NCI-H1930 (cell line): ENCODE measurements at regions not wholly inside any gene's neighbourhood (a gene's known extent, or its start where the extent isn't known, plus 50 kb on each side); places are given as distances from the start of the nearest gene placed in this dataset.
"Not testable (repeated sequence)": the region's sequence is repeated elsewhere in the genome, so short reads cannot be mapped to it uniquely, and the experiment has no call there.

Experiments
- DNase-seq, 2 experiments: peaks; one replicate each; lab custom pipeline; 2025; lab: John Stamatoyannopoulos, UW

GRCh38 chr9:38255599-38255998, 136.9 kb upstream of the ALDH1B1 start:
- DNase-seq, result no peak

GRCh38 chr9:38254756-38255155, 137.7 kb upstream of the ALDH1B1 start:
- no peak for DNase-seq

- DNase-seq, result no peak
Observed at GRCh38 chr9:38254151-38254550, 138.4 kb upstream of the ALDH1B1 start.

- no peak for DNase-seq
Observed at GRCh38 chr9:38253200-38253599, 139.3 kb upstream of the ALDH1B1 start.

GRCh38 chr9:38251036-38251860, 141.3 kb upstream of the ALDH1B1 start:
- DNase-seq, result no peak

- no peak for DNase-seq
Observed at GRCh38 chr9:38250279-38251035, 142.0 kb upstream of the ALDH1B1 start.

DNA sequence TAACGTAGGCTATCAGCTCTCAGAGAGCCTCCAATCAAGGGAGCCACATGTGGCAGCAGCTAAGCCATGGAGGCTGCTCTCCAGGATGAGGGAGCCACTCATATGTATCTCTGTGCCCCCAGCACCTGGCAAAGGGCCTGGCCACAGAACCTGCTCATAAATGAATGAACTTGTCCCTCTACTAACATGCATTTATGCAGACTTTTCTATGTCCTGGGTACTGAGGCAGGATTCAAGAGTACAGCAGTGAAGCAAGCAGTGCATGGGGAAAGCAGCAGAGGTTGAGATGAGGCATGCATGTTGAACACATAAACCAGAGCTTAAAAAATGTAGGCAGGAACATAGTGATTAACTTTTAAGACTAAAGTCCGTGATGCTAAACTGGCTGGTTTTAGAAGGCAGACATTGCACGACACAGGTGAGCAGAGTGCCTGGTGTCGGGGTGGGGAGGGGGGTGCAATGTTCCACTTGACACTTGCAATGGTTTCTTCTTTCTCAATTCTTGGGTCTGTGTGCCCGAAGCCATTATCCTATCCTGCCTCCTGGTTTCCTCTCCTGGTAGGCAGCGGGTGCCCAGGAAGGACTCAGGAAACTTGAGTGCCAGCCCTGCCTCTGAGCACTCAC, 142.8 kb upstream of the ALDH1B1 start:
- no peak for DNase-seq

GRCh38 chr9:38249049-38249448, 143.5 kb upstream of the ALDH1B1 start:
- DNase-seq, result no peak

DNA sequence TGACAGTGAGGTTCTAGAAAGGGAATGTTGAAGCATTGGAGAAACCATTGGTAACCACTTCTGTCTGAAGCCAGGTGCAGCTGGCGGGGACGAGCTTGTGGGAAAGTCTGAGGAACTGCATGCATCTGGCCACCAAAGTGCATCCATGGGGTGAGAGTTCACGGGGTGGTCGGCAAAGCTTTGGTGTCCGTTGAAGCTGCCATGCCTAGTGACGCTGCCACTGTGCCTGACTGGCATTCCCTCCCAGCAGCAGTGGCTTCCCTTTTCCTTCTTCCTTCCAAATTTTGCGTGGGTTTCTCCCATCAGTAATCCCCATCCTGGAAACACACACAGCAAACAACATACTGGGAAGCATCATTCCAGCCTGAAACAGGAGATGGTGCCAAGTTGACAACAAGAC, 145.7 kb upstream of the ALDH1B1 start:
- no peak for DNase-seq

- DNase-seq, result no peak
Observed at GRCh38 chr9:38244971-38245370, 147.5 kb upstream of the ALDH1B1 start.

DNA sequence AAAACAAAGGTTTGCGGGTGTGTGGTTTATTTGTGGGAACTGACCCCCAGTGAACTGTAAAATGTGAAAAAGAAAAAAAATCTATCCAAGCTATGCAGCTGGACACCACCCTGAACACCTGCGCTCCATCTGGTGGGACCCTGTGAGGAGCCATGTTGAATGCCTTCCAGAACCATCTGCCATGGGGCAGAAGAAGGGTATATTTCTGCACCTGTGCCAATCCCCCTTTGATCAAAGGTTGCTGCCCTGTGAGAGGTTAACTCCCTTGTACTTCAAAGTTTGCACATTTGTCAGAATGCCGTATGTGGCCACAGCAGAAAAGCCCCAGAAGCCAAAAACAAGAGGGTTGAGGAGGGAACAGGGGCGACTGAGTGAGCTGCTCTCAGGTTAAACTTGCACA, 148.5 kb upstream of the ALDH1B1 start:
- DNase-seq, result no peak

DNA sequence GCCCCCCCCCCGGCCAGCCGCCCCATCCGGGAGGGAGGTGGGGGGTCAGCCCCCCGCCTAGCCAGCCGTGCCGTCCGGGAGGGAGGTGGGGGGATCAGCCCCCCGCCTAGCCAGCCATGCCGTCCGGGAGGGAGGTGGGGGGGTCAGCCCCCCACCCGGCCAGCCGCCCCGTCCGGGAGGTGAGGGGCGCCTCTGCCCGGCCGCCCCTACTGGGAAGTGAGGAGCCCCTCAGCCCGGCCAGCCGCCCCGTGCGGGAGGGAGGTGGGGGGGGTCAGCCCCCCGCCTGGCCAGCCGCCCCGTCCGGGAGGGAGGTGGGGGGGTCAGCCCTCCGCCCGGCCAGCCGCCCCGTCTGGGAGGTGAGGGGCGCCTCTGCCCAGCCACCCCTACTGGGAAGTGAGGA, 150.4 kb upstream of the ALDH1B1 start:
- not testable (repeated sequence) for DNase-seq

- DNase-seq, result no peak
Observed at GRCh38 chr9:38240051-38240450, 152.5 kb upstream of the ALDH1B1 start.

GRCh38 chr9:38235244-38235643, 157.3 kb upstream of the ALDH1B1 start:
- DNase-seq, result no peak

GRCh38 chr9:38234479-38235170, 157.9 kb upstream of the ALDH1B1 start:
- no peak for DNase-seq

- no peak for DNase-seq
Observed at GRCh38 chr9:38233796-38234355, 158.6 kb upstream of the ALDH1B1 start.

DNA sequence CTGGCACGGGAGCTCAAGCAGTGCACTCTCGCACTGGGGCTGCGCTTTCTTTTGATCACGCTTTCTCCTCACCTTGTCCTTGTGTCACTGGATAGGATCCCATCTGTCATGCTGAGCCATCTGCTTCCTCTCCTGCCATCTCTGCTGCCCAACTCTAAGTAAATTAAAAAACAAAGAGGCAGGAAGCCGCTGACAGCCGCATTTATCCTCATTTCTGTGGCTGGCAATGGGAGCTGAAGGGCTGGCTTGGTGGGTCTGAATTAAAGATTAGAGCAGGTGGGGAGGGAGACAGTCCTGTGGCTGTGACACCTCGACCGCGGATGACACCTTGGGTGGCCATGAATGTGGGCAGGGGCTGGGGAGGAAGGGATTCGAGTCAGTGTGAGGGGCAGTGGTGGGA, 159.2 kb upstream of the ALDH1B1 start:
- DNase-seq, result no peak

DNA sequence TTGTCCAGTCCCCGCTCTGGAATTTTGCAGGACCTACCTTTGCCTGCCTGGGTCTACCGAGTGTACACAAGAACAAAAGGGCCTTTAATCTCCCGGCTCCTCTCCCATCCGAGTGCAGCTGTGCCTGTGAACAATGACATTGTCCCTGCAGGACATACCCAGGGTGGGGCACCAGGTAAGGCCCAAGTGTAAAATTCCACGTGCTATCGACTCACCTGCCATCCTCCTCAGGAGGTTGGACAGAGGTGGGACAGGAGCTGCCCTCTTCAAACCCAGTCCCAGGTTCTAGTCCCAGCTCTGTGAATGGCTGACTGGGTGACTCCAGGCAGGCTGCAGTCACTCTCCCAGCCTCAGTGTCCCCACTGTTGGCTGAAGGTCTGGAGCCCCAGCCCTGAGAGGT, 159.6 kb upstream of the ALDH1B1 start:
- DNase-seq, result no peak

DNA sequence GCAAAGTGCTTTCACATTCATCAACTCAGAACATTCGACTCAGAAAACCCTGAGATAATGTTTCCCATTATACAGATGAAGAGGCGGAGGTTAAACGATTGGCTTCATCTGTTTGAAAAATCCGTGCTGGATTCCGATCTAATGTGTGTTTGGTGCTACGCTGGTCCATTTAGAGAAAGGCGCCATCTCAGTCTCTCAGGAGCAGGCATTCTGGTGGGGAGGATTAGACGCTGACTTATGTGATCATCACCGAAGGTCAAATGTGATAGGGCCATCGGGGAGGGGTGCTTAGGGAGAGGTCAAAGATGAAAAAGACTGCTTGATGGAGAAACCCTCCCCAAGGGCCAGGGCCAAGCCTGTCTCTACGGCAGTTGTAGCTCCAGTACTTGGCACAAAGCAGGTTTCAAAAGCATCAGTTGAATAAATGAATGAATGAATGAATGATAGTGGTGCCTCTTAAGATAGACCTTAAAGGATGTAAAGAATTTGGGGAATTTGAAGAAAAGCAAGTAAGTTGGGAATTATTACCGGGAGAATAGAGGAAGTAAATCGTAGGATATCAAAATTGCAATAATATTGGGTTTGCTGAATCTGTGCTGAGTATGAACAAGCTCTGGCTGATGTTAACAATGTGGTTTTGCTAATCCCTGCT, 160.6 kb upstream of the SHB start:
- no peak for DNase-seq

DNA sequence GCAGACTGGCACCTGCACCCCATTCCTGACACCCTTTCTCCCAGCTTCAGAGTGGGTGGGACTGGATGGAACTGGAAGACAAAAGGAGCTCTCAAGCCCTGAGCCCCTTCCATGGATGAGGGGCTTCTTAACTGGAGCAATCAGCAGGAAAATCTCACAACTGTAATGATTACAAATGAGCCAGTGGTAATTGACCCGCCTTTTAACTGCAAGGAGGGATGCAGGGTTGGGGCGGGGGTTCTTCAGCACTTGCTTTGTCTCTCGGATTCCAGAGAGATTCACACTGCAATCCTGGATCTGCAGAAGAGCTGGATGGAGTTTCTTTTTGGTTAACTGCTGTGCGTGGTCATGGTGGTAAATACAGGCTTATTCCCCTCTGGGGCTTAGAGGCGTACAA, 160.1 kb upstream of the SHB start:
- DNase-seq, result no peak

DNA sequence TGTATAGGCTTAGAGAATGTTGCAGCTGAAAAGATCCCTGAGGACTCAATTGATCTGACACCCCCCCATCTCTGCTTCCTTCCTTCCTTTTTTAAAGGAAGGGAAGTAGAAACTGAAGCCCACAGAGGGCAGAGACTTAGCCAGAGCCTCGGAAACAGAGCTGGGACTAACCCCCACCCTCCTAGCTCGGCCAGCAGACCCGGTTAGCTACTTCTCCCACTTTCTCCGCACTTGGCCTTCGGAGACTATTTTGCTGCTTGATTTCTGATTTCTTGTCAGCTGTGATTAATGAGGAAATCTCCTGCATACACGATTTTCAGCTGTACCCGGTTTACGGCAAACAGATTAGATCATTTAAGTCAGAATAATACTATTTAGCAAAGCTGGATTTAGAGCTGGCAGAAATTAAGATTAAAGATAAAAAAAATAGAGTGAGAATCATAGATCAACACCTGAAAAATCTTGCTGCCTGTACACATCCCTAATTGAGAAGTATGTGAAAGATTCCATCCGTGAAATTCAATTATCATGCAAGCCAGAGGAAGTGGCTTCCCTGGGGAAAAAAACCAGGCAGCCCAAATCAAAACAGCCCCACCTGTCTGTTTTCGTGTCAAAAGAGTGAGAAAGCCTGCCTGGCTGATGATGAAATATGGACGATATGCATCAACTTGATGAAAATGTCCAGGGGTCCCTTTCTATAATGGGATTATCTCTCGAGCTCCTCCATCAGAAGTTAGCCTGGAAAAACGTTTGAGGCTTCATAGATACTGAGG, 159.5 kb upstream of the SHB start:
- DNase-seq, result no peak
